ENCODE measurements at regions not wholly inside any gene's neighbourhood (a gene's known extent, or its start where the extent isn't known, plus 50 kb on each side); places are given as distances from the start of the nearest gene placed in this dataset.

DNA sequence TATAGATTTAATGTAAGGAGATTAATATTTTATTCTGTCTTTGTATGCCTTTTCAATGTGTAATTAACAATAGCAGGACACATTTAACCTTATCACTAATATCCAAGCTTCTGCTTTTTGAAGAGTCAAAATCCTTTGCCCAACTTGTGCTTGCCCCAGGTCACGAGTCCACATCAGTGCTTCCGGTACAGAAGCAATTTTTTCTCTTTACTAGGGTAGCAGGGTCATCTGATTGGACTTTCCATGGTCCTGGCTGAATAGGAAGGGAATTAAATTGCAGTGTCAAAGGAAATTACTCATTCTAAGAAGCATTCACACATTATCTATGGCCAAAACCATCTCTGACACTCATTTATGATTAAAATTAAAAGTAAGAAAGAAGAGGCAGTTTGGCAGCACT, 460.5 kb upstream of the ADGRL2 start:
- Mint-ChIP-seq H3K27me3 (ENCODE audit: low read depth) (no peaks in the 10 kb centered on the region), H3K4me1 (peaks cover 15% of the 10 kb centered on the region), H3K36me3 (ENCODE audit: low read depth) (peaks cover 8% of the 10 kb centered on the region), H3K27ac (ENCODE audit: unreplicated experiment) (no peak overlapping the region), H3K4me3 (no peak overlapping the region), H3K9me3 (peaks cover 5% of the 10 kb centered on the region)
- TF ChIP-seq, protein P1, sequence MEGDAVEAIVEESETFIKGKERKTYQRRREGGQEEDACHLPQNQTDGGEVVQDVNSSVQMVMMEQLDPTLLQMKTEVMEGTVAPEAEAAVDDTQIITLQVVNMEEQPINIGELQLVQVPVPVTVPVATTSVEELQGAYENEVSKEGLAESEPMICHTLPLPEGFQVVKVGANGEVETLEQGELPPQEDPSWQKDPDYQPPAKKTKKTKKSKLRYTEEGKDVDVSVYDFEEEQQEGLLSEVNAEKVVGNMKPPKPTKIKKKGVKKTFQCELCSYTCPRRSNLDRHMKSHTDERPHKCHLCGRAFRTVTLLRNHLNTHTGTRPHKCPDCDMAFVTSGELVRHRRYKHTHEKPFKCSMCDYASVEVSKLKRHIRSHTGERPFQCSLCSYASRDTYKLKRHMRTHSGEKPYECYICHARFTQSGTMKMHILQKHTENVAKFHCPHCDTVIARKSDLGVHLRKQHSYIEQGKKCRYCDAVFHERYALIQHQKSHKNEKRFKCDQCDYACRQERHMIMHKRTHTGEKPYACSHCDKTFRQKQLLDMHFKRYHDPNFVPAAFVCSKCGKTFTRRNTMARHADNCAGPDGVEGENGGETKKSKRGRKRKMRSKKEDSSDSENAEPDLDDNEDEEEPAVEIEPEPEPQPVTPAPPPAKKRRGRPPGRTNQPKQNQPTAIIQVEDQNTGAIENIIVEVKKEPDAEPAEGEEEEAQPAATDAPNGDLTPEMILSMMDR (conservative IDR thresholded peaks at IDR 0.05), result no peak
- no peak for DNase-seq (ENCODE audit: low read depth, low spot score)

DNA sequence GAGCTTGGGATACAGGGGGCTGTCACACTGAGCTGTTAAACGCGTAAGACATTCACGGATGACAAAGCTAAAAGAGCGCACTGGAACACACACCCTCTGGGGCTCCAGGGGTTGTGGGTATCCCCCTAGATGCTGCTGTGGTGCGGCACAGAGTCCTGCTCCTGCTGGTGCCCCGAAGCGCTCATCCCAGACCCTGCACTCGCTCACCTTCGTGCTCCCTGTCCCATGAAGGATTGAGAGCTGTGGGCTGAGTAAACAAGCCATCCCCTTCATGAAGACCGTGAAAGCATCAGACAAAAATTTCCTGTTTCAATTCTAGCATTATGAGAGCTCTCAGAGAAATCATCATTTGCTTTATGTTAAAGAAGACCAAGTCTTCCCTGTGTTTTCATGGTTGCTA, 463.5 kb upstream of the ADGRL2 start:
- Mint-ChIP-seq H3K4me3 (no peak overlapping the region), H3K9me3 (peaks cover 5% of the 10 kb centered on the region), H3K4me1 (peaks cover 16% of the 10 kb centered on the region), H3K27me3 (ENCODE audit: low read depth) (no peaks in the 10 kb centered on the region), H3K27ac (ENCODE audit: unreplicated experiment) (no peak overlapping the region), H3K36me3 (ENCODE audit: low read depth) (peaks cover 8% of the 10 kb centered on the region)
- TF ChIP-seq, protein P1 (conservative IDR thresholded peaks at IDR 0.05), result no peak
- no peak for DNase-seq (ENCODE audit: low read depth, low spot score)

DNA sequence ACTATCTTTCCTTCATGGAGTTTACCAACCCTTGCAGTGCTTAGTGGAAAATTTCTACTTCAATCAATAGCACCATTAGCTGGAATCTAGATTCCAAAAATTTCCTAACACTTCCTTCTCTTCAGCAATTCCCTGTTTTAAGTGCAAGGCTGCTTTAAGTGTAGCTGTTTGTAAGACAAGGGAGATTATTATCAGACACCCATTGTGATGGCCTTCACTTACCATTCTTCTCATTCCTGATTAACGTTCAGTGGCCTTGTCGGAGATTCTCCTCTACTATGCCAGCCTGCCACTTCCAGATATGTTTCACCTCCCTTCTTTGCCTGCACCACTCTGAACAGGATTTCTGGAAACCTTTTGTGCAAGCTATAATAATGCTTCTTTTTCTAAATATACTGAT, 464.9 kb upstream of the ADGRL2 start:
- TF ChIP-seq, protein P1 (conservative IDR thresholded peaks at IDR 0.05), result no peak
- H3K27me3 Mint-ChIP-seq (ENCODE audit: low read depth), result no peaks in the 10 kb centered on the region
- H3K4me1 Mint-ChIP-seq, result peaks cover 16% of the 10 kb centered on the region
- H3K4me3 Mint-ChIP-seq, result no peak overlapping the region
- H3K36me3 Mint-ChIP-seq (ENCODE audit: low read depth), result peaks cover 8% of the 10 kb centered on the region
- H3K27ac Mint-ChIP-seq (ENCODE audit: unreplicated experiment), result no peak overlapping the region
- DNase-seq (ENCODE audit: low read depth, low spot score), result no peak
- H3K9me3 Mint-ChIP-seq, result peaks cover 5% of the 10 kb centered on the region

DNA sequence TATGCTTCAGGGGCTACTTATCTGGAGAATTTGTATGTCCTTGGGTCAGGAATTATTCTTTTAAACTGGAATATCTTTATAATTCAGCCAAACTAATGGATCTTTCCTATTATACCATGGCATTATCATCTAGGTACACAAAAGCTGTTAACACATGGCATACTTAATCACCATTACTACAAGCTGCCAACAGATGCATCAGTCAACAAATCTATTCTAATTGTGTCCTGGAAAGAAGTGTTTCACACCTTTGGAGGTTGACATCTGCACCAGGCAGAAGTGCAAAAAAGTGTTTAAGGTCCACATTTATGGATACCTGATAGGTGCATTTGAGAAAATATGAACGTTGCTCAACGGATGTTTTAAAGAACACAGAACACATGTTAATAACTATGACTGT, 470.2 kb upstream of the ADGRL2 start:
- DNase-seq (ENCODE audit: low read depth, low spot score), result no peak
- Mint-ChIP-seq H3K27ac (ENCODE audit: unreplicated experiment) (no peak overlapping the region), H3K9me3 (no peaks in the 10 kb centered on the region), H3K4me1 (peaks cover 44% of the 10 kb centered on the region), H3K4me3 (no peak overlapping the region), H3K27me3 (ENCODE audit: low read depth) (no peaks in the 10 kb centered on the region), H3K36me3 (ENCODE audit: low read depth) (no peaks in the 10 kb centered on the region)
- TF ChIP-seq, protein P1 (conservative IDR thresholded peaks at IDR 0.05), result no peak

DNA sequence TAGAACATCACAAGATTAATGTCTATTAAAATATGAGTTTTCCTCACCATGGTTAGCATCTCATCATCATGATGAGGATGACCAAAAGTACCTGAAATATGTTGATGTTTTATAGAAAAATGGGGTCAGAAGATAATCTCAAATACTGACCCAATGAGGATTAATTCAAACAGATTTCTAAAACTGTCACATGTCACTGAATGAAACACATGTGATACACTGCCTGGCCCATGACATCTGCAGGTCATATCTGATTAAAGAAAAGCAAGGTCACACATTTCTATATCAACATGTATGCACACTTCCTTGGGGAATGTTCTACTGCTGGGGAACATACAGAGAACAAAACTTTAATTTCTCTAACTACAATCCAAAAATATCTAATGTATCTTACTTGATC, 470.6 kb upstream of the ADGRL2 start:
- H3K27ac Mint-ChIP-seq (ENCODE audit: unreplicated experiment), result no peak overlapping the region

More for the DNA sequence above, 470.6 kb upstream of the ADGRL2 start:
- H3K4me1 Mint-ChIP-seq, result peaks cover 44% of the 10 kb centered on the region
- TF ChIP-seq, protein P1 (conservative IDR thresholded peaks at IDR 0.05), result no peak
- no peaks in the 10 kb centered on the region for H3K36me3 Mint-ChIP-seq (ENCODE audit: low read depth)
- H3K4me3 Mint-ChIP-seq, result no peak overlapping the region
- no peaks in the 10 kb centered on the region for H3K27me3 Mint-ChIP-seq (ENCODE audit: low read depth)
- no peak for DNase-seq (ENCODE audit: low read depth, low spot score)
- H3K9me3 Mint-ChIP-seq, result no peaks in the 10 kb centered on the region
